ENCODE measurements at regions not wholly inside any gene's neighbourhood (a gene's known extent, or its start where the extent isn't known, plus 50 kb on each side); places are given as distances from the start of the nearest gene placed in this dataset.
"Not testable (repeated sequence)": the region's sequence is repeated elsewhere in the genome, so short reads cannot be mapped to it uniquely, and the experiment has no call there.

DNA sequence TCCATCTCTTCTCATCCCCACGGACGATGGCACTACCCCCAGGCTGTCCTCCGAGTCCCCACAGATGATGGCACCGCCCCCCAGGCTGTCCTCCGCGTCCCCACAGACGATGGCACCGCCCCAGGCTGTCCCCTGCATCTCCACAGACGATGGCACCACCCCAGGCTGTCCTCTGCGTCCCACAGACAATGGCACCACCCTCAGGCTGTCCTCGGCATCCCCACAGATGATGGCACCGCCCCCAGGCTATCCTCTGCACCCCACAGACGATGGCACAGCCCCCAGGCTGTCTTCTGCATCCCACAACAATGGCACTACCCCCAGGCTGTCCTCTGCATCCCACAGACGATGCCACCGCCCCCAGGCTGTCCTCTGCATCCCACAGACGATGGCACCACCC lies 57.4 kb upstream of the PTCH1 start:
- no peak for DNase-seq

DNA sequence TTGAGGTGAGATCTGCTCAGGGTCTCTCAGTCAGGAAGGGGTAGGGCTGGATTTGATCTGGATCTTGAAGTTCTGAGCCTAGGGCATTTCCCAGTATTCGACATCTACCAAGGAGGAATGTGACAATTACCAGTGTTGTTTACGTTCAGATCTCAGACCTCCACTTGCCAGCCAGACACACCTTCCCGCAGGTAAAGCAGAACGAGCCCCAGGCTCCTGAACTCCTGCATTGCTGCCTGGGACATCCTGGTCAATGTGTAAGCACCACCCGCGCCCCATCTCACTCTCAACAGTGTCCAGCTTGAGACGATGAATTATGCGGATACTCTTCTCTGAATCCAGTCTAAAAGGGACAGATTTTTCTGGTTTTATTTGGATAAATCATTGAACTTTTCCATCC lies 56.7 kb upstream of the PTCH1 start:
- no peak for DNase-seq

DNA sequence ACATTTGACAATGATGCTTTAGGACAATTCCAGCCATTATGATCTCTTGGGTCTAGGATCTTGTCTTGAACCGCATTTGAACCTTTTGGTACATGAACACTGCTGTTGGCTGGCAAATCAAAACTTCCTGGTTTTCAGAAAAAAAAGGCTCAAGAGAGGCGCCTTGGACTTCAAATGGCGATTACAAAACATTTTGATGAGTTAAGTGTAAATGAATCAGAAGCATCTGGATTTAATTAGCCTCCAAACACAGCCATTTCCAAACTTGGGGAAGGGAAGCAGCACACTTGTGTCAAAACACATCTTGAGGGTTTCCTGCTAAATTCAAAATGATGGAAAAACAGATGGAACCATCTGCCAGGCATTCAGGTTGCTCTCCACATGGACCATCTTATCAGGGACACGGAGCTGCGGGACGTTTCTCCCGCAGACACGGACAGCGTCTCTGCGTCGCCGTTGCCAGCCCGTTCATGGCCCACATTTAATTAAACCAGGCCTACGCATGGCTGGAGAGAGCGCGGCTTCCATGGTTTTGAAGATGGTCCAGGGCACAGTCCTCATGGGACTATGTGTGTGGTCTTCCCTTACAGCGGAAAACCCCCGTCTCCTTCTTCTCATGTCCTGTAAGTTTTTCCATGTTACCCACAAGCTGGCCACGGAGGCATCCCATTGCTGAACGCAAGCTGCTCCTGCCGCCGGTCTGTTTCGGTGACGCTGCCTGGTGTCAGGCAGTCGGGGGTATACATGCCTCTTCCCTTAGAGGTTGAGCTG lies 55.8 kb upstream of the PTCH1 start:
- no peak for DNase-seq

DNA sequence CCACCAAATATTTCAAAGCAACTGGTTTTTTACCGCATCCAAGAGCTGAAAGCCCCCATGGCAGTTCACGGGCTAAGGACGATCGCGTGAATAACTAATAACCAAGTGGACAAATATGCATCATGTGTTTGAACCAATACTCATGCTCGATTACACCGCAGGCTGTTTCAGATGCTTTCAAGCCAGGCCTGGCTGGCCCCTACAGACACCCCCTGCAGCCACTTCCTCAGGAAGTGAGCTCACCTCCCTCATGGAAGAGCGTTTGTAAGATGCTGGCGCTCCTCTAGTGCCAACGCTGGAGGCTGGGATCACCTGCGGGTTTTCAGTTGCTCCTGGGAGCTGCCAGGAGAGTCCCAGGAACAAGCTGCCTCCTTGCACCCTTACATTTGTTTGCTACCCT lies 53.9 kb upstream of the PTCH1 start:
- DNase-seq, result no peak

DNA sequence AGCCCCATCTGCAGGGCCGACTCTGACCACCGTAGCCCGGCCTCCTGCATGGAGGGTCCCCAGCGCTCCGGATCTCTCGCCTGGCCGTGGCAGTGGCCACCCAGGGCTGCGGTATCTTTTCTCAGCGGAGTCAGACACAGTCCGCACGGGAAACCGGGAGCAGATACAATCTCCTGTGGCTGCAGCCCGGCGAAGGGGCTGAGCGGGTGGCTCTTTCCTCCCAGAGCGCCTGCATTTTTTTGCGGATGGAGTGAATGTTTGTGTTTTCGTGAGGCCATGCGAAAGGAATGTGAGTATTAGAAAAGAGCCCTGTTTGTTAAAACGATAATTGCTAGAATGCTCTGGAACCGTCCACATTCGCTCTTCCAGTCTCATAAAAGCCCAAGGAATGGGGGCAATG lies 53.4 kb upstream of the PTCH1 start:
- DNase-seq, result no peak

DNA sequence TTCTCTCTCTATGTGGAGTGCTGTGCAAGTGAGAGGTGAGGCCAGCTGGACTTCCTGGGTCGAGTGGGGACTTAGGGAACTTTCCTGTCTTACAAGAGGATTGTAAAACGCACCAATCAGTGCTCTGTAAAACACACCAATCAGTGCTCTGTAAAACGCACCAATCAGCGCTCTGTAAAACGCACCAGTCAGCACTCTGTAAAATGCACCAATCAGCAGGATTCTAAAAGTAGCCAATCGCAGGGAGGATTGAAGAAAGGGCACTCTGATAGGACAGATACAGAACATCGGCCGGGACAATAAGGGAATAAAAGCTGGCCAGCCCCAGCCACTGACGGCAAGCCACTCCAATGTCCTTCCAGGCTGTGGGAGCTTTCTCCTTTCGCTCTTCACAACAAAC lies 52.0 kb upstream of the PTCH1 start:
- not testable (repeated sequence) for DNase-seq

Measured in stimulated activated naive CD4-positive, alpha-beta T cell (primary cell).